ENCODE measurements at regions not wholly inside any gene's neighbourhood (a gene's known extent, or its start where the extent isn't known, plus 50 kb on each side); places are given as distances from the start of the nearest gene placed in this dataset.

- TF ChIP-seq CTCF (IDR thresholded peaks at IDR 0.05; ENCODE audit: low read depth, low read length, poor library complexity, severe bottlenecking): no peak
- no peak for TF ChIP-seq EZH2phosphoT487 (IDR thresholded peaks at IDR 0.05; ENCODE audit: borderline replicate concordance, low read length)
Measured at GRCh38 chr4:15173251-15173650, 171.0 kb downstream of the CPEB2 start.

All from DOHH2 (cell line).